ENCODE measurements at regions not wholly inside any gene's neighbourhood (a gene's known extent, or its start where the extent isn't known, plus 50 kb on each side); places are given as distances from the start of the nearest gene placed in this dataset.

DNA sequence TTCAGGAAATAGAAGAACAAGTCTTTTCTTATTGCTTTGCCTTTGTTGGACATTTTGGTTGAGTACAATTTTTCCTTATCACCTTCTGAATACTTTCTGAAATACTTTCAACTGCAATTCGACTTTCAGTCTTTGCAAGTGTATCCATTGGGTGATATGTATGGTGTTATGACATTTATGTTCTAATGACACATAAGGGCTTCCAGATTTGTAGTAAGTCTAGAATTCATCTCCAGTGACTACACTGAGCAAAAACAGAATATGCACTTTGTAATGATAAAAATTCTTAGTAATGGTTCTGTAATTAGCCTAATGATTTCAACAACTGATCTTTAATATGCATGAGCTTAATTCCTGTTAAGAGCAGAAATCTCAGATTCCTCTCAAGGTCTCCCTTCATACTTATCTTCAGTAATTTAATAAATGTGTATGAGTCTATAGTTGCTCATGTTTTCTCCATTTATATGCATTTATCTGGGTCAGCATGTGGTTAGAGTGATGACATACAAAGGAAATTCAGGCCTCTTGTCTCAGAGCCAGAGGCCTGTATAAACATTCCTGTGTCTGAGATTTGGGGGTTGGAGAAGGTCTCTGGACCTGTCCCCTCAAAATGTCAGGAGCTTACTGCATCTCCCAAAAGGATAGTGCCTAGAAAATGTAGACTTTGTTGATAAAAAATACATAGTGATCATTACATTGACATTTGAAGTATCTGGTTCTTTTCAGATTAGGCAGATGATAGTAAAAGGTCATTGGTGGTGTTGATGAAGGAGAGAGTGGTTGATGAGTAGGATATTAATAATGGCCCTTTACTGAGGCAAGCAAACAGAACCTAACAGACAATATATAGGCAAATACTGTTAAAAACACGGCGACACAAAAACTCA, 114.9 kb downstream of the QPCT start:
- ATAC-seq, result peak in 1 of 4 donors; percentile 43
- Histone ChIP-seq H3K4me3 (no peak overlapping the region), H3K27ac (no peak overlapping the region), H3K27me3 (no peaks in the 10 kb centered on the region), H3K4me1 (no peaks in the 10 kb centered on the region), H3K9me3 (no peaks in the 10 kb centered on the region), H3K36me3 (no peaks in the 10 kb centered on the region)
- no peak for FAIRE-seq
- DNase-seq, result no peak
- WGBS, 2 donors, result 72 to 77% methylated on average over 3 of the region's 3 CpGs
- intact Hi-C loops (cut with DNase I), result no loop called here
- TF ChIP-seq, protein P1, sequence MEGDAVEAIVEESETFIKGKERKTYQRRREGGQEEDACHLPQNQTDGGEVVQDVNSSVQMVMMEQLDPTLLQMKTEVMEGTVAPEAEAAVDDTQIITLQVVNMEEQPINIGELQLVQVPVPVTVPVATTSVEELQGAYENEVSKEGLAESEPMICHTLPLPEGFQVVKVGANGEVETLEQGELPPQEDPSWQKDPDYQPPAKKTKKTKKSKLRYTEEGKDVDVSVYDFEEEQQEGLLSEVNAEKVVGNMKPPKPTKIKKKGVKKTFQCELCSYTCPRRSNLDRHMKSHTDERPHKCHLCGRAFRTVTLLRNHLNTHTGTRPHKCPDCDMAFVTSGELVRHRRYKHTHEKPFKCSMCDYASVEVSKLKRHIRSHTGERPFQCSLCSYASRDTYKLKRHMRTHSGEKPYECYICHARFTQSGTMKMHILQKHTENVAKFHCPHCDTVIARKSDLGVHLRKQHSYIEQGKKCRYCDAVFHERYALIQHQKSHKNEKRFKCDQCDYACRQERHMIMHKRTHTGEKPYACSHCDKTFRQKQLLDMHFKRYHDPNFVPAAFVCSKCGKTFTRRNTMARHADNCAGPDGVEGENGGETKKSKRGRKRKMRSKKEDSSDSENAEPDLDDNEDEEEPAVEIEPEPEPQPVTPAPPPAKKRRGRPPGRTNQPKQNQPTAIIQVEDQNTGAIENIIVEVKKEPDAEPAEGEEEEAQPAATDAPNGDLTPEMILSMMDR (IDR thresholded peaks at IDR 0.05), result no peak

DNA sequence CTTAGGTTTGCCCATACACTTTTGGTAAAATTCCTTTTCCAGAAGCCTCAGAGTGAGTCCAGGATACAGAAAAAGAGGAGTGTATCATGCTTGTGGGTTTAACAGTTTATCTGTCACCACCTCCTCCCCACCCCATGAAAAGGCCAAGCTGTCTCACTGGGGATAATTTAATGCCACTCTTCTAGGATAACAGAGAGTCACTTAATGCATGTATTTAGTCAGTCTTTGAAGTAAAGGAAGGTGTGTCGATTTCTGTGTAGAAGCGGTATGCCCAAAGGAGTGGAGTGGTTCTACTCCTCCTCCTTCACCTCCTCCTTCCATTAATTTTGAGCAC, 116.4 kb downstream of the QPCT start:
- Histone ChIP-seq H3K9me3 (no peaks in the 10 kb centered on the region), H3K4me1 (no peaks in the 10 kb centered on the region), H3K36me3 (no peaks in the 10 kb centered on the region), H3K27ac (no peak overlapping the region), H3K4me3 (no peak overlapping the region), H3K27me3 (peaks cover 0 to 3% (median 0%) of the 10 kb centered on the region in 4 donors)
- 88 to 91% methylated on average over 2 of the region's 2 CpGs for WGBS, 2 donors
- FAIRE-seq (no peak), DNase-seq (no peak), ATAC-seq (no peak)
- TF ChIP-seq, protein P1 (IDR thresholded peaks at IDR 0.05), result no peak
- intact Hi-C loops (cut with DNase I), result no loop called here

DNA sequence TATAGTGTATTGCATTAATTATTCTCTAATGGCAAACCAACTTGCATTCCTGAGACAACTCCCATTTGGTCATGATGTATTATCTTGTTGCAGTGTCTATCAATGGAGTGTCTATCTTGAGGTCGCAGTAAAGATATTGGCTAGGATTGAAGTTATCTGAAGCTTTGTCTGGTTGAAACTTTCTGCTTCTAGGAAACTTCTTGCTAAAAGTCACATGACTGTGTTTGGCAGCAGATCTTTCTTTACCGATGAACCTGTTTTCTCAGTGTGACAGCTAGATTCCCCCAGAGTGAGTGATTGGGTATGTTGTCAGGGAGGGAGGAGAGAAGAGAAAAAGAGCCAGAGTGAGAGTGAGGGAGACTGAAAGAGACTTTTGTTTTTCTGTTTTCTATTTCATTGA, 119.6 kb downstream of the QPCT start:
- FAIRE-seq, result no peak
- intact Hi-C loops (cut with DNase I), result no loop called here
- TF ChIP-seq, protein P1 (IDR thresholded peaks at IDR 0.05), result no peak
- Histone ChIP-seq H3K9me3 (no peaks in the 10 kb centered on the region), H3K36me3 (no peaks in the 10 kb centered on the region), H3K4me3 (no peak overlapping the region), H3K4me1 (no peaks in the 10 kb centered on the region), H3K27me3 (peaks cover 0 to 3% (median 0%) of the 10 kb centered on the region in 4 donors), H3K27ac (no peak overlapping the region)
- ATAC-seq, result peak in 2 of 4 donors; percentile 32 to 50
- no peak for DNase-seq
- WGBS, 2 donors, result 6 to 11% methylated on average over 2 of the region's 2 CpGs

DNA sequence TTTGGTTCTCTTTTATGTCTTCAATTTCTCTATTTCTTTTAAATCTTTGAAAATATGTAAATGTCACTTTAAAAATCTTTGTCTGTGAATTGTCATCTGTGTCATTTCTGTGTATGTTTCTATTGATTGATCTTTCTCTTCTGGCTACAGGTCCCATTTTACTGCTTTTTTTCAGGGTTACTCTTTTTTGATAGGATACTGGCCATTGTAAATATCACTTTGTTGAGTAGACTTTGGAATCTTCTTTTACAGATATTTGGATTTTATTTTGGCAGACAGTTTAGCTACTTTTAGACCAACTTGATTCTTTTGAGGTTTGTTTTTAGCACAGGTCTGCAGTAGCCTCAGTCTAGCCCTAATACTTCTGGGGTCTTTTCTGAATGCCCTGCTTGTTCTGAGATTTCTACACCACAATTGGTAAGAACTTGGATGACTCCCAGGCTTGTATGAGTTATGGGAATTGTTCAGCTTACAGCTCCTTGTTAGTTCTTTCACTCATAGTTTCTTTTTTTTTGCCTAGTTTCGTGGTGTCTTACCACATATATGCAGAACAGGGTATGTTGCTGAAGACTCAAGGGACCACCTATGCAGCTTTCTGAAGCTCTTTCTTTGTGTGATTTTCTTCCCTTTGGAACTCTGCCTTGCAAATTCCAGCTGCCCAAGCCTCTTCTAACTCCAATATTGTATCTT, 122.2 kb downstream of the QPCT start:
- 75 to 77% methylated on average over 1 of the region's 1 CpG for WGBS, 2 donors
- intact Hi-C loops (cut with DNase I), result no loop called here
- TF ChIP-seq, protein P1 (IDR thresholded peaks at IDR 0.05), result no peak
- no peak overlapping the region for H3K27ac ChIP-seq
- H3K27me3 ChIP-seq, result peaks cover 0 to 3% (median 0%) of the 10 kb centered on the region in 4 donors
- no peak overlapping the region for H3K4me3 ChIP-seq
- H3K36me3 ChIP-seq, result no peaks in the 10 kb centered on the region
- FAIRE-seq (no peak), ATAC-seq (no peak), DNase-seq (no peak)
- H3K9me3 ChIP-seq, result no peaks in the 10 kb centered on the region
- no peaks in the 10 kb centered on the region for H3K4me1 ChIP-seq

DNA sequence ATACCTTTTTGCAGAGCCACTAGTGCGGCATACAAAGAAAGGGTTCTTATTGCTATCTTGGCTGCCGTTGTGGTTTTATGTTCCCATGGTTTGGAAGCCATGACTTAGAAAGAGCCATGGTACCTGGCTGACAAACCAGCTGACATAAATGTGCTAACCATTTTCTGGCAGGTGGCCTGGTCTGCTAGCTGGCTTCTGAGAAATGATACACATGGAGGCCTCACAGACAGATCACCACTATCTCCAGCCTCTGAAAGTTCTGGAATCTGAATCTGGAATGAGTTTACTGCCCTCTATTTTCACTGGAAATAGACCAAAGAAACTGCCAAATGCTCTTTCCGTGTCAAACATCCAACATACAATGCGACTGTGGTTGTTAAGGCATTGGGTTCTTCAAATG, 123.7 kb downstream of the QPCT start:
- no peak for DNase-seq
- no peak for ATAC-seq
- Histone ChIP-seq H3K27me3 (peaks cover 0 to 3% (median 0%) of the 10 kb centered on the region in 4 donors), H3K9me3 (no peaks in the 10 kb centered on the region), H3K27ac (no peak overlapping the region), H3K4me3 (no peak overlapping the region), H3K4me1 (no peaks in the 10 kb centered on the region), H3K36me3 (no peaks in the 10 kb centered on the region)
- TF ChIP-seq, protein P1 (IDR thresholded peaks at IDR 0.05), result no peak
- 91 to 92% methylated on average over 4 of the region's 4 CpGs for WGBS, 2 donors
- intact Hi-C loops (cut with DNase I), result no loop called here
- FAIRE-seq, result no peak

Data from pancreas (tissue), 10 donors.